Lower leg skin (tissue), 3 donors: ENCODE measurements at regions not wholly inside any gene's neighbourhood (a gene's known extent, or its start where the extent isn't known, plus 50 kb on each side); places are given as distances from the start of the nearest gene placed in this dataset.

ENCODE experiments used
- POLR2A ChIP-seq, 2 donors: fragments of 450-650 bp; IDR thresholded peaks; one replicate each; pipeline ENCODE4 v1.6.1; 2016 to 2017; ENCODE audit warnings: antibody characterized with exemption in 2 of 2, mild to moderate bottlenecking in 1 of 2, moderate library complexity in 1 of 2
- TF ChIP-seq, protein P1 (sequence below), 3 donors: fragments of 450-650 bp; IDR thresholded peaks; one replicate each; pipeline ENCODE4 v1.5.1; 2016; ENCODE audit warnings: antibody characterized with exemption in 3 of 3, mild to moderate bottlenecking in 3 of 3, moderate library complexity in 2 of 3

DNA sequence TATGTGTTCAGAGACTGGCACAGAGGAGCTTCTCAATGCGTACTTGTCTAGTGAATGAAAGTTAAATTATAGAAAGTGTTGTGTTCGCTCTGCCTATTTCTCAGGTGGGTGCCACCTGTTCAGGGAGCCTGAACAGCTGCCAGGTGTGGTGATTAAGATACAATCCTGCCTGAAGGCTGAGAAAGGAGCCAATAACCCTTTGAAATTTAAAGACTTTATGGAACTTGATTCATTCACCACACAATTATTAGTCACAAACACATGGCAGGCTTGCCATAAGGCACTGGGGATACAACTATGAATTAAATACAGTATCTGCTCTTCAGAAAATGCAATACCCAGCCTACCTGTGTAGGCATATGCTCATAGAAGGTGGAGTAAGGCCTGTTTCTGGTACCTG, 92.9 kb upstream of the AMOTL1 start:
- TF ChIP-seq, protein P1, sequence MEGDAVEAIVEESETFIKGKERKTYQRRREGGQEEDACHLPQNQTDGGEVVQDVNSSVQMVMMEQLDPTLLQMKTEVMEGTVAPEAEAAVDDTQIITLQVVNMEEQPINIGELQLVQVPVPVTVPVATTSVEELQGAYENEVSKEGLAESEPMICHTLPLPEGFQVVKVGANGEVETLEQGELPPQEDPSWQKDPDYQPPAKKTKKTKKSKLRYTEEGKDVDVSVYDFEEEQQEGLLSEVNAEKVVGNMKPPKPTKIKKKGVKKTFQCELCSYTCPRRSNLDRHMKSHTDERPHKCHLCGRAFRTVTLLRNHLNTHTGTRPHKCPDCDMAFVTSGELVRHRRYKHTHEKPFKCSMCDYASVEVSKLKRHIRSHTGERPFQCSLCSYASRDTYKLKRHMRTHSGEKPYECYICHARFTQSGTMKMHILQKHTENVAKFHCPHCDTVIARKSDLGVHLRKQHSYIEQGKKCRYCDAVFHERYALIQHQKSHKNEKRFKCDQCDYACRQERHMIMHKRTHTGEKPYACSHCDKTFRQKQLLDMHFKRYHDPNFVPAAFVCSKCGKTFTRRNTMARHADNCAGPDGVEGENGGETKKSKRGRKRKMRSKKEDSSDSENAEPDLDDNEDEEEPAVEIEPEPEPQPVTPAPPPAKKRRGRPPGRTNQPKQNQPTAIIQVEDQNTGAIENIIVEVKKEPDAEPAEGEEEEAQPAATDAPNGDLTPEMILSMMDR (IDR thresholded peaks at IDR 0.05) = no peak
- no peak for TF ChIP-seq POLR2A (IDR thresholded peaks at IDR 0.05)
